Effector memory CD4-positive, alpha-beta T cell (primary cell): ENCODE measurements at regions not wholly inside any gene's neighbourhood (a gene's known extent, or its start where the extent isn't known, plus 50 kb on each side); places are given as distances from the start of the nearest gene placed in this dataset.

Experiments used
- DNase-seq, 3 donors: peaks; one replicate each; pipeline ENCODE4 v3.0.0-alpha.2; 2020
- H3K27ac ChIP-seq: 2 replicates; pipeline ENCODE4 v1.7.0; 2013; ENCODE audit warnings: mild to moderate bottlenecking, low read length, moderate library complexity; ENCODE audit not compliant: insufficient read depth, poor library complexity, severe bottlenecking
- H3K27me3 ChIP-seq: replicated peaks from 2 replicates; pipeline ENCODE4 v1.7.0; 2013; ENCODE audit warnings: mild to moderate bottlenecking, low read length; ENCODE audit not compliant: insufficient read depth, control insufficient read depth, poor library complexity, severe bottlenecking
- H3K36me3 ChIP-seq: 2 replicates; pipeline ENCODE4 v1.7.0; 2013; ENCODE audit warnings: mild to moderate bottlenecking, low read length, moderate library complexity; ENCODE audit not compliant: control insufficient read depth, insufficient read depth
- H3K4me1 ChIP-seq: 2 replicates; pipeline ENCODE4 v1.7.0; 2013; ENCODE audit warnings: low read length, mild to moderate bottlenecking; ENCODE audit not compliant: control insufficient read depth, insufficient read depth, poor library complexity, severe bottlenecking
- H3K4me3 ChIP-seq: 2 replicates; pipeline ENCODE4 v1.7.0; 2013; ENCODE audit warnings: low read length, low read depth, mild to moderate bottlenecking; ENCODE audit not compliant: insufficient read depth, poor library complexity, severe bottlenecking
- H3K9me3 ChIP-seq: 2 replicates; pipeline ENCODE4 v1.7.0; 2013; ENCODE audit warnings: mild to moderate bottlenecking, low read length, moderate library complexity; ENCODE audit not compliant: control insufficient read depth

- Histone ChIP-seq H3K27ac (no peak overlapping the region), H3K9me3 (no peaks in the 10 kb centered on the region), H3K36me3 (no peaks in the 10 kb centered on the region), H3K4me3 (no peak overlapping the region), H3K27me3 (no peaks in the 10 kb centered on the region), H3K4me1 (no peaks in the 10 kb centered on the region)
- DNase-seq: no peak
Measured at GRCh38 chr7:144937199-144937598, 101.3 kb upstream of the TPK1 start.

DNA sequence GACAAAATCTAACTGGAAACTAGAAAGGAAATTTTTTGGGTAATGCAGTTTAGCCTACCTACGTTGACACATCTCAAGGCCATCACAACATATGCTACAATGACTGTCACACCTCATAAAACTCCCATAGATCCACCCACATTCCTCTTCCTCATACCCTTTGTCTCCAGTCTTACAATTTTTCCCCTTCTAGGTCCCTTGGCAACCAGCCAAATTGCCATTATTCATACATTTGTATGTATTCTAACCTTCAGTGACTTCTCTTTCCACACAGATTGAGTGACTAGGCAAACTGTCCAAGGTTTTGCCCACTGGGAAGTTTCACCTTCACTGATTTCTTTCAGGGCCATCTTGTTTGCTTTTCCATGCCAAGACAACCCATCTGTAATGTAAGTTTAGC is 100.5 kb upstream of the TPK1 start:
- no peaks in the 10 kb centered on the region for H3K4me1 ChIP-seq
- no peak for DNase-seq
- no peak overlapping the region for H3K4me3 ChIP-seq
- no peaks in the 10 kb centered on the region for H3K36me3 ChIP-seq
- no peaks in the 10 kb centered on the region for H3K27me3 ChIP-seq
- no peak overlapping the region for H3K27ac ChIP-seq
- no peaks in the 10 kb centered on the region for H3K9me3 ChIP-seq

GRCh38 chr7:144910411-144910810 is 74.6 kb upstream of the TPK1 start:
- DNase-seq: no peak
- no peaks in the 10 kb centered on the region for H3K27me3 ChIP-seq
- no peaks in the 10 kb centered on the region for H3K36me3 ChIP-seq
- H3K9me3 ChIP-seq: no peaks in the 10 kb centered on the region
- H3K27ac ChIP-seq: no peak overlapping the region
- no peaks in the 10 kb centered on the region for H3K4me1 ChIP-seq
- H3K4me3 ChIP-seq: no peak overlapping the region

GRCh38 chr7:144908943-144909556 is 73.2 kb upstream of the TPK1 start:
- Histone ChIP-seq H3K27ac (no peak overlapping the region), H3K4me3 (no peak overlapping the region), H3K9me3 (no peaks in the 10 kb centered on the region), H3K4me1 (no peaks in the 10 kb centered on the region), H3K36me3 (no peaks in the 10 kb centered on the region), H3K27me3 (no peaks in the 10 kb centered on the region)
- DNase-seq: no peak

- Histone ChIP-seq H3K27ac (no peak overlapping the region), H3K36me3 (no peaks in the 10 kb centered on the region), H3K9me3 (no peaks in the 10 kb centered on the region), H3K4me1 (no peaks in the 10 kb centered on the region), H3K27me3 (no peaks in the 10 kb centered on the region), H3K4me3 (no peak overlapping the region)
- DNase-seq: no peak
Measured at GRCh38 chr7:144908324-144908723, 72.5 kb upstream of the TPK1 start.

DNA sequence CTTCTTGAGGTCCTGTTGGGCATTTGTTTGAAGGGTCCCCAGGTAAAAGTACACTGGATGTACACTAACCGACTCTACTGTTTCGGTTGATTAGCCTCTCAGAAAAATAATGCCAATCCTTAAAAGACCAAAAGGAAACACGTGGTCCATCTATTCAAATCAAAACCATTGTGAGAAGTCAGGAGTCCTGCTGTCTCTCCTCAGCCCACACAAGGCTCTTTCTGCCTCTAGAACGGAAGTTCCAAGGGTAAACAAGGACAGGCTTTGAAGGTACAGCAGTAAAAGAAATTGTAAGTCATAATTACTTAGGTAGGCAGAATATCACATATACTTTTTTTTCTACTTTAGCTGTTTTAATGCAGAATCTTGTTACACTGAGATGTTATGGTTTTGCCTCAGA is 71.7 kb upstream of the TPK1 start:
- Histone ChIP-seq H3K4me3 (no peak overlapping the region), H3K9me3 (no peaks in the 10 kb centered on the region), H3K27me3 (no peaks in the 10 kb centered on the region), H3K27ac (no peak overlapping the region), H3K4me1 (no peaks in the 10 kb centered on the region), H3K36me3 (no peaks in the 10 kb centered on the region)
- DNase-seq: no peak

DNA sequence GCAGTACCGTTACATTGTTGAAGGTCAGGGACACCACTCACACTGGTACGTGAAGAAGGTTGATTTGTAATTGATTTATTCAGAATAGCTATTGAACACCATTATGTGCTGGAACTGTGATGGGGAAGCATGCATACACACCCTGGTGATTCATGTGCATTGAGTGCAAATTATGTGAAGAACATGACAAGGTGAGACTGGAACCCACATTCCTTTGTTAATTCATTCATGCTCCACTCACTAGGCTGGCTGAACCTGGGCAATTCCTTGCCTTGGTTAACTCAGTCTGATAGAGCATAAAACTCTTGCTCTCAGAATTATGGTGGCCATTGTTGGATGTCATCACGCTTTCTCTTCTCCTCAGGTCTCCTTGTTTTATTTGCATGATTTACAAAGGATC is 67.3 kb upstream of the TPK1 start:
- Histone ChIP-seq H3K36me3 (no peaks in the 10 kb centered on the region), H3K4me1 (no peaks in the 10 kb centered on the region), H3K4me3 (no peak overlapping the region), H3K27ac (no peak overlapping the region), H3K27me3 (no peaks in the 10 kb centered on the region), H3K9me3 (no peaks in the 10 kb centered on the region)
- no peak for DNase-seq

GRCh38 chr7:144892761-144893160 is 56.9 kb upstream of the TPK1 start:
- H3K36me3 ChIP-seq: no peaks in the 10 kb centered on the region
- H3K4me3 ChIP-seq: no peak overlapping the region
- H3K9me3 ChIP-seq: no peaks in the 10 kb centered on the region

More at GRCh38 chr7:144892761-144893160, 56.9 kb upstream of the TPK1 start:
- Histone ChIP-seq H3K27ac (no peak overlapping the region), H3K4me1 (no peaks in the 10 kb centered on the region), H3K27me3 (no peaks in the 10 kb centered on the region)
- DNase-seq: no peak
